ENCODE measurements at regions not wholly inside any gene's neighbourhood (a gene's known extent, or its start where the extent isn't known, plus 50 kb on each side); places are given as distances from the start of the nearest gene placed in this dataset.

DNA sequence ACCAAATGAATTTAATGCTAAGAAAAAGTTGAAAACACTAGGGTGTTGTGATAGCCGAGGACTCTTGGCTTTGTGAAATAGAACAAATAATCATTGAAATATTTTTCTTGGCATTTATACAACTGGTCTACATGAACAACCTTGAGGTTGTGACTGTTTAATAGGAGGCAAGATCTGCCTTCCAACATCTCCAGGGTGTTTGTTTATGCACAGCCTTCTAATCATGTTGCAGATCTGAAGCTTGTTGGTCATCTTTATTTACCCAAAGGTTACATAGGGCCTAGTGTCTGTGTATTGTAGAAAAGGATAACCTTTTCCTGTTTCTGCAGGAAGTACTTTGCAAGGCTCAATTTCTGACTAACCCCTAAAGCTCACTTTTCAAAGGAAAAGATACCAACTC, 65.2 kb upstream of the RANBP3L start:
- TF ChIP-seq, protein P1, sequence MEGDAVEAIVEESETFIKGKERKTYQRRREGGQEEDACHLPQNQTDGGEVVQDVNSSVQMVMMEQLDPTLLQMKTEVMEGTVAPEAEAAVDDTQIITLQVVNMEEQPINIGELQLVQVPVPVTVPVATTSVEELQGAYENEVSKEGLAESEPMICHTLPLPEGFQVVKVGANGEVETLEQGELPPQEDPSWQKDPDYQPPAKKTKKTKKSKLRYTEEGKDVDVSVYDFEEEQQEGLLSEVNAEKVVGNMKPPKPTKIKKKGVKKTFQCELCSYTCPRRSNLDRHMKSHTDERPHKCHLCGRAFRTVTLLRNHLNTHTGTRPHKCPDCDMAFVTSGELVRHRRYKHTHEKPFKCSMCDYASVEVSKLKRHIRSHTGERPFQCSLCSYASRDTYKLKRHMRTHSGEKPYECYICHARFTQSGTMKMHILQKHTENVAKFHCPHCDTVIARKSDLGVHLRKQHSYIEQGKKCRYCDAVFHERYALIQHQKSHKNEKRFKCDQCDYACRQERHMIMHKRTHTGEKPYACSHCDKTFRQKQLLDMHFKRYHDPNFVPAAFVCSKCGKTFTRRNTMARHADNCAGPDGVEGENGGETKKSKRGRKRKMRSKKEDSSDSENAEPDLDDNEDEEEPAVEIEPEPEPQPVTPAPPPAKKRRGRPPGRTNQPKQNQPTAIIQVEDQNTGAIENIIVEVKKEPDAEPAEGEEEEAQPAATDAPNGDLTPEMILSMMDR (IDR thresholded peaks at IDR 0.05; ENCODE audit: low read depth, low read length, poor library complexity, severe bottlenecking), result no peak
- no peak for TF ChIP-seq EZH2phosphoT487 (IDR thresholded peaks at IDR 0.05; ENCODE audit: borderline replicate concordance, low read length)
- H3K27ac ChIP-seq (ENCODE audit: low read depth, low read length), result no peak overlapping the region
- no peaks in the 10 kb centered on the region for H3K27me3 ChIP-seq (ENCODE audit: control insufficient read depth, low read length)
- H3K79me2 ChIP-seq (ENCODE audit: control insufficient read depth, low read length), result no peaks in the 10 kb centered on the region
- 0 out of 2 replicates have a peak, but pooled peaks cover 3% of the 10 kb centered on the region for H3K9me3 ChIP-seq (ENCODE audit: control insufficient read depth, insufficient read depth, low read length)
- no peaks in the 10 kb centered on the region for H3F3A ChIP-seq (ENCODE audit: control insufficient read depth, insufficient read depth)
- H4K20me1 ChIP-seq (ENCODE audit: control insufficient read depth, insufficient read depth, low read depth, low read length), result no peaks in the 10 kb centered on the region
- no peaks in the 10 kb centered on the region for H3K9me2 ChIP-seq (replicated peaks; ENCODE audit: control insufficient read depth, low read length)
- no peaks in the 10 kb centered on the region for H3K36me3 ChIP-seq (ENCODE audit: control insufficient read depth, low read length)
- peaks cover 16% of the 10 kb centered on the region for H3K4me1 ChIP-seq (ENCODE audit: control insufficient read depth, low read length)
- H3K4me2 ChIP-seq (ENCODE audit: low read length), result peak overlapping the region; percentile 12; the same call in 1 of the 2 replicates
- no peak overlapping the region for H3K4me3 ChIP-seq (ENCODE audit: low read length)

DNA sequence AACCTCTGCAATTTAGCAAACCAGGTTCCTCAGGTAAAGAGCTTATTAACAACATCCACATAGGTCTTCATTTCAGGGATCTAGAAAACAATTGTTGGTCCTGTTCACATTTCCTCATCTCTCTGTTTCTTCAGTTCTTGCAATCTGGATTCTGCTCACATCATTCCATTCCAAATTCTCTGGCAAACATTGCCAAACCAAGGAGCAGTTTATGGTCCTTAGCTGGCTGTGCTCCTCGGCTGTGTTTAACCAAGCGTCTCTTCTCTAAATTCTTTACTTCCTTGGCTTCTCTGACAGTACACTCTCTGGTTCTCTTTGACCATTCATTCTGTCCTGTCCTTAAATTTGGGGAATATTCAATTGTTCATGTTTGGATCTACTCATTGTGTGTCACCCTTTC, 65.8 kb upstream of the RANBP3L start:
- H3K79me2 ChIP-seq (ENCODE audit: control insufficient read depth, low read length), result no peaks in the 10 kb centered on the region
- peaks cover 16% of the 10 kb centered on the region for H3K4me1 ChIP-seq (ENCODE audit: control insufficient read depth, low read length)
- H3K27me3 ChIP-seq (ENCODE audit: control insufficient read depth, low read length), result no peaks in the 10 kb centered on the region
- no peak overlapping the region; the same call in 1 of the 2 replicates for H3K4me2 ChIP-seq (ENCODE audit: low read length)
- TF ChIP-seq EZH2phosphoT487 (IDR thresholded peaks at IDR 0.05; ENCODE audit: borderline replicate concordance, low read length), result no peak
- H3K4me3 ChIP-seq (ENCODE audit: low read length), result no peak overlapping the region
- no peak overlapping the region for H3K27ac ChIP-seq (ENCODE audit: low read depth, low read length)
- no peaks in the 10 kb centered on the region for H4K20me1 ChIP-seq (ENCODE audit: control insufficient read depth, insufficient read depth, low read depth, low read length)
- no peaks in the 10 kb centered on the region for H3F3A ChIP-seq (ENCODE audit: control insufficient read depth, insufficient read depth)
- no peaks in the 10 kb centered on the region for H3K9me2 ChIP-seq (replicated peaks; ENCODE audit: control insufficient read depth, low read length)
- no peaks in the 10 kb centered on the region for H3K36me3 ChIP-seq (ENCODE audit: control insufficient read depth, low read length)
- 0 out of 2 replicates have a peak, but pooled peaks cover 3% of the 10 kb centered on the region for H3K9me3 ChIP-seq (ENCODE audit: control insufficient read depth, insufficient read depth, low read length)

GRCh38 chr5:36369219-36369690, 67.6 kb upstream of the RANBP3L start:
- Histone ChIP-seq H3K9me3 (ENCODE audit: control insufficient read depth, insufficient read depth, low read length) (0 out of 2 replicates have a peak, but pooled peaks cover 3% of the 10 kb centered on the region), H3K79me2 (ENCODE audit: control insufficient read depth, low read length) (no peaks in the 10 kb centered on the region), H3K4me1 (ENCODE audit: control insufficient read depth, low read length) (peaks cover 16% of the 10 kb centered on the region), H3K36me3 (ENCODE audit: control insufficient read depth, low read length) (no peaks in the 10 kb centered on the region), H3F3A (ENCODE audit: control insufficient read depth, insufficient read depth) (no peaks in the 10 kb centered on the region), H3K4me3 (ENCODE audit: low read length) (no peak overlapping the region), H3K9me2 (replicated peaks; ENCODE audit: control insufficient read depth, low read length) (no peaks in the 10 kb centered on the region), H3K4me2 (ENCODE audit: low read length) (no peak overlapping the region), H3K27ac (ENCODE audit: low read depth, low read length) (no peak overlapping the region), H4K20me1 (ENCODE audit: control insufficient read depth, insufficient read depth, low read depth, low read length) (no peaks in the 10 kb centered on the region), H3K27me3 (ENCODE audit: control insufficient read depth, low read length) (no peaks in the 10 kb centered on the region)
- TF ChIP-seq EZH2phosphoT487 (IDR thresholded peaks at IDR 0.05; ENCODE audit: borderline replicate concordance, low read length), result no peak
- TF ChIP-seq, protein P1 (IDR thresholded peaks at IDR 0.05; ENCODE audit: low read depth, low read length, poor library complexity, severe bottlenecking), result no peak

DNA sequence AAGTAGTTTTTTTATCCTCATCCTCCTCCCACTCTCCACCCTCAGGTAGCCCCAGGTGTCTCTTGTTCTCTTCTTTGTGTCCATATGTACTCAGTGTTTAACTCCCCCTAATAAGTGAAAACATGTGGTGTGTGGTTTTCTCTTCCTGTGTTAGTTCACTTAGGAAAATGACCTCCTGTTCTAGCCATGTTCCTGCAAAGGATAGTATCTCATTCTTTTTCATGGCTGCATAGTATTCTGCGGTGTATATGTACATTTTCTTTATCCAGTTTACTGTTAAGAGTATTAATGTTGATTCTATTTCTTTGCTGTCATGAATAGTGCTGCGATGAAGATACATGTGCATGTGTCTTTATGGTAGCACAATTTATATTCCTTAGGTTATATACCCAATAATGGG, 68.4 kb upstream of the RANBP3L start:
- H3F3A ChIP-seq (ENCODE audit: control insufficient read depth, insufficient read depth), result no peaks in the 10 kb centered on the region
- H3K79me2 ChIP-seq (ENCODE audit: control insufficient read depth, low read length), result no peaks in the 10 kb centered on the region
- H3K27ac ChIP-seq (ENCODE audit: low read depth, low read length), result no peak overlapping the region
- H3K27me3 ChIP-seq (ENCODE audit: control insufficient read depth, low read length), result no peaks in the 10 kb centered on the region
- no peaks in the 10 kb centered on the region for H3K36me3 ChIP-seq (ENCODE audit: control insufficient read depth, low read length)
- H3K4me3 ChIP-seq (ENCODE audit: low read length), result no peak overlapping the region
- H3K4me2 ChIP-seq (ENCODE audit: low read length), result no peak overlapping the region
- H3K4me1 ChIP-seq (ENCODE audit: control insufficient read depth, low read length), result peaks cover 16% of the 10 kb centered on the region
- no peaks in the 10 kb centered on the region for H4K20me1 ChIP-seq (ENCODE audit: control insufficient read depth, insufficient read depth, low read depth, low read length)
- H3K9me3 ChIP-seq (ENCODE audit: control insufficient read depth, insufficient read depth, low read length), result 0 out of 2 replicates have a peak, but pooled peaks cover 3% of the 10 kb centered on the region
- no peak for TF ChIP-seq EZH2phosphoT487 (IDR thresholded peaks at IDR 0.05; ENCODE audit: borderline replicate concordance, low read length)
- TF ChIP-seq, protein P1 (IDR thresholded peaks at IDR 0.05; ENCODE audit: low read depth, low read length, poor library complexity, severe bottlenecking), result no peak
- no peaks in the 10 kb centered on the region for H3K9me2 ChIP-seq (replicated peaks; ENCODE audit: control insufficient read depth, low read length)

All from DOHH2 (cell line).